H1 (cell line): ENCODE measurements at regions not wholly inside any gene's neighbourhood (a gene's known extent, or its start where the extent isn't known, plus 50 kb on each side); places are given as distances from the start of the nearest gene placed in this dataset.

Experiments used
- CBX5 ChIP-seq: fragments of 300-800, 300-1000 bp; sonication (generic); IDR thresholded peaks from 2 replicates; pipeline ENCODE4 v1.7.1; 2016; ENCODE audit warnings: antibody characterized with exemption, low read length, low read depth
- CBX8 ChIP-seq: fragments of 300-800, 300-1000 bp; sonication (generic); IDR thresholded peaks from 2 replicates; pipeline ENCODE4 v1.7.1; 2016; ENCODE audit warnings: low read depth, low read length, borderline replicate concordance
- FOSL1 ChIP-seq: IDR thresholded peaks from 2 replicates; pipeline ENCODE4 v1.6.1; 2011; ENCODE audit warnings: mild to moderate bottlenecking, low read depth, low read length, moderate library complexity; ENCODE audit not compliant: insufficient read depth
- JUND ChIP-seq: IDR thresholded peaks from 2 replicates; pipeline ENCODE4 v1.6.1; 2011; ENCODE audit warnings: mild to moderate bottlenecking, improper control_type of control experiment, low read length
- KDM5A ChIP-seq: fragments of 200-600 bp; IDR thresholded peaks from 2 replicates; pipeline ENCODE4 v1.7.1; 2012; ENCODE audit warnings: mild to moderate bottlenecking, low read length, inconsistent platforms, mixed read lengths
- POLR2A ChIP-seq, 2 experiments: IDR thresholded peaks; 1 replicate in 1 of 2; 2 replicates in 1 of 2; pipeline ENCODE4 v1.6.1; 2011; ENCODE audit warnings: low read depth in 2 of 2, low read length in 2 of 2, mild to moderate bottlenecking in 2 of 2; ENCODE audit errors: control extremely low read depth in 1 of 2
- SP1 ChIP-seq: IDR thresholded peaks from 2 replicates; pipeline ENCODE4 v1.6.1; 2011; ENCODE audit warnings: low read depth, low read length
- SP2 ChIP-seq: IDR thresholded peaks from 2 replicates; pipeline ENCODE4 v1.6.1; 2012; ENCODE audit warnings: mild to moderate bottlenecking, low read length, inconsistent platforms
- ZNF274 ChIP-seq: IDR thresholded peaks from 2 replicates; pipeline ENCODE4 v1.7.0; 2012; ENCODE audit warnings: low read length, borderline replicate concordance; ENCODE audit errors: extremely low read depth
- TF ChIP-seq, protein P1 (sequence below): fragments of 300-600 bp; sonication (generic); IDR thresholded peaks from 2 replicates; pipeline ENCODE4 v1.7.1; 2012; ENCODE audit warnings: low read length, moderate library complexity, mild to moderate bottlenecking, inconsistent platforms; ENCODE audit not compliant: insufficient replicate concordance
- TF ChIP-seq, protein P2 (sequence below): IDR thresholded peaks from 2 replicates; pipeline ENCODE4 v1.6.1; 2012; ENCODE audit warnings: low read length, inconsistent platforms

- TF ChIP-seq, protein P1, sequence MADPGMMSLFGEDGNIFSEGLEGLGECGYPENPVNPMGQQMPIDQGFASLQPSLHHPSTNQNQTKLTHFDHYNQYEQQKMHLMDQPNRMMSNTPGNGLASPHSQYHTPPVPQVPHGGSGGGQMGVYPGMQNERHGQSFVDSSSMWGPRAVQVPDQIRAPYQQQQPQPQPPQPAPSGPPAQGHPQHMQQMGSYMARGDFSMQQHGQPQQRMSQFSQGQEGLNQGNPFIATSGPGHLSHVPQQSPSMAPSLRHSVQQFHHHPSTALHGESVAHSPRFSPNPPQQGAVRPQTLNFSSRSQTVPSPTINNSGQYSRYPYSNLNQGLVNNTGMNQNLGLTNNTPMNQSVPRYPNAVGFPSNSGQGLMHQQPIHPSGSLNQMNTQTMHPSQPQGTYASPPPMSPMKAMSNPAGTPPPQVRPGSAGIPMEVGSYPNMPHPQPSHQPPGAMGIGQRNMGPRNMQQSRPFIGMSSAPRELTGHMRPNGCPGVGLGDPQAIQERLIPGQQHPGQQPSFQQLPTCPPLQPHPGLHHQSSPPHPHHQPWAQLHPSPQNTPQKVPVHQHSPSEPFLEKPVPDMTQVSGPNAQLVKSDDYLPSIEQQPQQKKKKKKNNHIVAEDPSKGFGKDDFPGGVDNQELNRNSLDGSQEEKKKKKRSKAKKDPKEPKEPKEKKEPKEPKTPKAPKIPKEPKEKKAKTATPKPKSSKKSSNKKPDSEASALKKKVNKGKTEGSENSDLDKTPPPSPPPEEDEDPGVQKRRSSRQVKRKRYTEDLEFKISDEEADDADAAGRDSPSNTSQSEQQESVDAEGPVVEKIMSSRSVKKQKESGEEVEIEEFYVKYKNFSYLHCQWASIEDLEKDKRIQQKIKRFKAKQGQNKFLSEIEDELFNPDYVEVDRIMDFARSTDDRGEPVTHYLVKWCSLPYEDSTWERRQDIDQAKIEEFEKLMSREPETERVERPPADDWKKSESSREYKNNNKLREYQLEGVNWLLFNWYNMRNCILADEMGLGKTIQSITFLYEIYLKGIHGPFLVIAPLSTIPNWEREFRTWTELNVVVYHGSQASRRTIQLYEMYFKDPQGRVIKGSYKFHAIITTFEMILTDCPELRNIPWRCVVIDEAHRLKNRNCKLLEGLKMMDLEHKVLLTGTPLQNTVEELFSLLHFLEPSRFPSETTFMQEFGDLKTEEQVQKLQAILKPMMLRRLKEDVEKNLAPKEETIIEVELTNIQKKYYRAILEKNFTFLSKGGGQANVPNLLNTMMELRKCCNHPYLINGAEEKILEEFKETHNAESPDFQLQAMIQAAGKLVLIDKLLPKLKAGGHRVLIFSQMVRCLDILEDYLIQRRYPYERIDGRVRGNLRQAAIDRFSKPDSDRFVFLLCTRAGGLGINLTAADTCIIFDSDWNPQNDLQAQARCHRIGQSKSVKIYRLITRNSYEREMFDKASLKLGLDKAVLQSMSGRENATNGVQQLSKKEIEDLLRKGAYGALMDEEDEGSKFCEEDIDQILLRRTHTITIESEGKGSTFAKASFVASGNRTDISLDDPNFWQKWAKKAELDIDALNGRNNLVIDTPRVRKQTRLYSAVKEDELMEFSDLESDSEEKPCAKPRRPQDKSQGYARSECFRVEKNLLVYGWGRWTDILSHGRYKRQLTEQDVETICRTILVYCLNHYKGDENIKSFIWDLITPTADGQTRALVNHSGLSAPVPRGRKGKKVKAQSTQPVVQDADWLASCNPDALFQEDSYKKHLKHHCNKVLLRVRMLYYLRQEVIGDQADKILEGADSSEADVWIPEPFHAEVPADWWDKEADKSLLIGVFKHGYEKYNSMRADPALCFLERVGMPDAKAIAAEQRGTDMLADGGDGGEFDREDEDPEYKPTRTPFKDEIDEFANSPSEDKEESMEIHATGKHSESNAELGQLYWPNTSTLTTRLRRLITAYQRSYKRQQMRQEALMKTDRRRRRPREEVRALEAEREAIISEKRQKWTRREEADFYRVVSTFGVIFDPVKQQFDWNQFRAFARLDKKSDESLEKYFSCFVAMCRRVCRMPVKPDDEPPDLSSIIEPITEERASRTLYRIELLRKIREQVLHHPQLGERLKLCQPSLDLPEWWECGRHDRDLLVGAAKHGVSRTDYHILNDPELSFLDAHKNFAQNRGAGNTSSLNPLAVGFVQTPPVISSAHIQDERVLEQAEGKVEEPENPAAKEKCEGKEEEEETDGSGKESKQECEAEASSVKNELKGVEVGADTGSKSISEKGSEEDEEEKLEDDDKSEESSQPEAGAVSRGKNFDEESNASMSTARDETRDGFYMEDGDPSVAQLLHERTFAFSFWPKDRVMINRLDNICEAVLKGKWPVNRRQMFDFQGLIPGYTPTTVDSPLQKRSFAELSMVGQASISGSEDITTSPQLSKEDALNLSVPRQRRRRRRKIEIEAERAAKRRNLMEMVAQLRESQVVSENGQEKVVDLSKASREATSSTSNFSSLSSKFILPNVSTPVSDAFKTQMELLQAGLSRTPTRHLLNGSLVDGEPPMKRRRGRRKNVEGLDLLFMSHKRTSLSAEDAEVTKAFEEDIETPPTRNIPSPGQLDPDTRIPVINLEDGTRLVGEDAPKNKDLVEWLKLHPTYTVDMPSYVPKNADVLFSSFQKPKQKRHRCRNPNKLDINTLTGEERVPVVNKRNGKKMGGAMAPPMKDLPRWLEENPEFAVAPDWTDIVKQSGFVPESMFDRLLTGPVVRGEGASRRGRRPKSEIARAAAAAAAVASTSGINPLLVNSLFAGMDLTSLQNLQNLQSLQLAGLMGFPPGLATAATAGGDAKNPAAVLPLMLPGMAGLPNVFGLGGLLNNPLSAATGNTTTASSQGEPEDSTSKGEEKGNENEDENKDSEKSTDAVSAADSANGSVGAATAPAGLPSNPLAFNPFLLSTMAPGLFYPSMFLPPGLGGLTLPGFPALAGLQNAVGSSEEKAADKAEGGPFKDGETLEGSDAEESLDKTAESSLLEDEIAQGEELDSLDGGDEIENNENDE: no peak
- TF ChIP-seq SP2 (no peak), SP1 (no peak), JUND (no peak), CBX5 (no peak), KDM5A (no peak), FOSL1 (no peak), POLR2A (IDR thresholded peaks at IDR 0.05; ENCODE audit: control extremely low read depth in 1 of 2, low read depth in 2 of 2, low read length in 2 of 2) (no peak), CBX8 (no peak), ZNF274 (no peak)
- TF ChIP-seq, protein P2, sequence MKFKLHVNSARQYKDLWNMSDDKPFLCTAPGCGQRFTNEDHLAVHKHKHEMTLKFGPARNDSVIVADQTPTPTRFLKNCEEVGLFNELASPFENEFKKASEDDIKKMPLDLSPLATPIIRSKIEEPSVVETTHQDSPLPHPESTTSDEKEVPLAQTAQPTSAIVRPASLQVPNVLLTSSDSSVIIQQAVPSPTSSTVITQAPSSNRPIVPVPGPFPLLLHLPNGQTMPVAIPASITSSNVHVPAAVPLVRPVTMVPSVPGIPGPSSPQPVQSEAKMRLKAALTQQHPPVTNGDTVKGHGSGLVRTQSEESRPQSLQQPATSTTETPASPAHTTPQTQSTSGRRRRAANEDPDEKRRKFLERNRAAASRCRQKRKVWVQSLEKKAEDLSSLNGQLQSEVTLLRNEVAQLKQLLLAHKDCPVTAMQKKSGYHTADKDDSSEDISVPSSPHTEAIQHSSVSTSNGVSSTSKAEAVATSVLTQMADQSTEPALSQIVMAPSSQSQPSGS: no peak
Measured at GRCh38 chr14:30177781-30178180, 250.1 kb upstream of the PRKD1 start (continued).
